Loucy (cell line): ENCODE measurements at regions not wholly inside any gene's neighbourhood (a gene's known extent, or its start where the extent isn't known, plus 50 kb on each side); places are given as distances from the start of the nearest gene placed in this dataset.

Source experiments
- CTCF ChIP-seq: fragments of 200-600 bp; sonication (generic); conservative IDR thresholded peaks from 2 replicates; pipeline ENCODE4 v1.5.1; 2014; ENCODE audit warnings: mild to moderate bottlenecking, antibody characterized with exemption, low read length
- EZH2phosphoT487 ChIP-seq: fragments of 200-600 bp; IDR thresholded peaks from 2 replicates; pipeline ENCODE4 v1.6.1; 2018; ENCODE audit warnings: antibody characterized with exemption, mild to moderate bottlenecking, moderate library complexity, borderline replicate concordance

- TF ChIP-seq EZH2phosphoT487, result no peak
- no peak for TF ChIP-seq CTCF
These were observed 72.0 kb downstream of the VPREB1 start for GRCh38 chr22:22316589-22316988.
